ENCODE measurements at regions not wholly inside any gene's neighbourhood (a gene's known extent, or its start where the extent isn't known, plus 50 kb on each side); places are given as distances from the start of the nearest gene placed in this dataset.

DNA sequence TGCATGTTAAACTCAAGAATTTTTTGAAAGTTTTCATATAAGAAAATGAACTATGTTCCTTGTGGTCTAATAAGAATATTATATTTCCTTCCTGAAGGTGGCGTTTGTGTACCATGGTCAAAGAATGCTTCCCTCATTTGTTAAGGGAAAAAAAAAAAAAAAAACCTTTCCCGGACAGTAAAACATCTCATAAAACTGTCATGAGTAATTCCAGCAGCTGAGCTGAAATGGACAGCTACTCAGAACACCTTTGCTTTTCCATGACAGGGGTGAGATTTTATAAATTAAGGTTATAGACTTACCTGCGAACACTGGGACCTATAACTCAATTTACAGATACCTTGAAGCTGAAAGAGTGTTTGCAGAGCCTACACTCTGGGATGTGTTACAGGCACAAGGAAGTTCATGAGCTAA, 113.2 kb upstream of the RANBP3L start:
- no peak for TF ChIP-seq CHD1 (IDR thresholded peaks at IDR 0.05; ENCODE audit: low read depth, low read length)
- no peak for TF ChIP-seq YY1 (IDR thresholded peaks at IDR 0.05; ENCODE audit: low read depth, low read length)
- no peak for TF ChIP-seq FOS (IDR thresholded peaks at IDR 0.05; ENCODE audit: borderline replicate concordance, extremely low read depth, insufficient read length)
- TF ChIP-seq HCFC1 (IDR thresholded peaks at IDR 0.05; ENCODE audit: low read length) = no peak
- TF ChIP-seq, protein P1, sequence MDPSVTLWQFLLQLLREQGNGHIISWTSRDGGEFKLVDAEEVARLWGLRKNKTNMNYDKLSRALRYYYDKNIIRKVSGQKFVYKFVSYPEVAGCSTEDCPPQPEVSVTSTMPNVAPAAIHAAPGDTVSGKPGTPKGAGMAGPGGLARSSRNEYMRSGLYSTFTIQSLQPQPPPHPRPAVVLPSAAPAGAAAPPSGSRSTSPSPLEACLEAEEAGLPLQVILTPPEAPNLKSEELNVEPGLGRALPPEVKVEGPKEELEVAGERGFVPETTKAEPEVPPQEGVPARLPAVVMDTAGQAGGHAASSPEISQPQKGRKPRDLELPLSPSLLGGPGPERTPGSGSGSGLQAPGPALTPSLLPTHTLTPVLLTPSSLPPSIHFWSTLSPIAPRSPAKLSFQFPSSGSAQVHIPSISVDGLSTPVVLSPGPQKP (IDR thresholded peaks at IDR 0.05; ENCODE audit: low read depth, low read length) = no peak
- TF ChIP-seq GATAD2B (conservative IDR thresholded peaks at IDR 0.05; ENCODE audit: low read depth) = no peak
- TF ChIP-seq, protein P2, sequence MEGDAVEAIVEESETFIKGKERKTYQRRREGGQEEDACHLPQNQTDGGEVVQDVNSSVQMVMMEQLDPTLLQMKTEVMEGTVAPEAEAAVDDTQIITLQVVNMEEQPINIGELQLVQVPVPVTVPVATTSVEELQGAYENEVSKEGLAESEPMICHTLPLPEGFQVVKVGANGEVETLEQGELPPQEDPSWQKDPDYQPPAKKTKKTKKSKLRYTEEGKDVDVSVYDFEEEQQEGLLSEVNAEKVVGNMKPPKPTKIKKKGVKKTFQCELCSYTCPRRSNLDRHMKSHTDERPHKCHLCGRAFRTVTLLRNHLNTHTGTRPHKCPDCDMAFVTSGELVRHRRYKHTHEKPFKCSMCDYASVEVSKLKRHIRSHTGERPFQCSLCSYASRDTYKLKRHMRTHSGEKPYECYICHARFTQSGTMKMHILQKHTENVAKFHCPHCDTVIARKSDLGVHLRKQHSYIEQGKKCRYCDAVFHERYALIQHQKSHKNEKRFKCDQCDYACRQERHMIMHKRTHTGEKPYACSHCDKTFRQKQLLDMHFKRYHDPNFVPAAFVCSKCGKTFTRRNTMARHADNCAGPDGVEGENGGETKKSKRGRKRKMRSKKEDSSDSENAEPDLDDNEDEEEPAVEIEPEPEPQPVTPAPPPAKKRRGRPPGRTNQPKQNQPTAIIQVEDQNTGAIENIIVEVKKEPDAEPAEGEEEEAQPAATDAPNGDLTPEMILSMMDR (IDR thresholded peaks at IDR 0.05 in 2 of 3, conservative IDR thresholded peaks at IDR 0.05 in 1 of 3; ENCODE audit: control insufficient read depth in 2 of 3, extremely low read depth in 1 of 3, insufficient read depth in 1 of 3, low read depth in 3 of 3, low read length in 3 of 3) = peak in 2 of 3 experiments; percentile 19 to 44; a peak in 3 of 6 replicates
- no peak for TF ChIP-seq EZH2 (IDR thresholded peaks at IDR 0.05; ENCODE audit: borderline replicate concordance, control insufficient read depth, low read depth, low read length)
- TF ChIP-seq POLR2A (IDR thresholded peaks at IDR 0.05; ENCODE audit: low read depth, low read length) = no peak
- TF ChIP-seq, protein P3, sequence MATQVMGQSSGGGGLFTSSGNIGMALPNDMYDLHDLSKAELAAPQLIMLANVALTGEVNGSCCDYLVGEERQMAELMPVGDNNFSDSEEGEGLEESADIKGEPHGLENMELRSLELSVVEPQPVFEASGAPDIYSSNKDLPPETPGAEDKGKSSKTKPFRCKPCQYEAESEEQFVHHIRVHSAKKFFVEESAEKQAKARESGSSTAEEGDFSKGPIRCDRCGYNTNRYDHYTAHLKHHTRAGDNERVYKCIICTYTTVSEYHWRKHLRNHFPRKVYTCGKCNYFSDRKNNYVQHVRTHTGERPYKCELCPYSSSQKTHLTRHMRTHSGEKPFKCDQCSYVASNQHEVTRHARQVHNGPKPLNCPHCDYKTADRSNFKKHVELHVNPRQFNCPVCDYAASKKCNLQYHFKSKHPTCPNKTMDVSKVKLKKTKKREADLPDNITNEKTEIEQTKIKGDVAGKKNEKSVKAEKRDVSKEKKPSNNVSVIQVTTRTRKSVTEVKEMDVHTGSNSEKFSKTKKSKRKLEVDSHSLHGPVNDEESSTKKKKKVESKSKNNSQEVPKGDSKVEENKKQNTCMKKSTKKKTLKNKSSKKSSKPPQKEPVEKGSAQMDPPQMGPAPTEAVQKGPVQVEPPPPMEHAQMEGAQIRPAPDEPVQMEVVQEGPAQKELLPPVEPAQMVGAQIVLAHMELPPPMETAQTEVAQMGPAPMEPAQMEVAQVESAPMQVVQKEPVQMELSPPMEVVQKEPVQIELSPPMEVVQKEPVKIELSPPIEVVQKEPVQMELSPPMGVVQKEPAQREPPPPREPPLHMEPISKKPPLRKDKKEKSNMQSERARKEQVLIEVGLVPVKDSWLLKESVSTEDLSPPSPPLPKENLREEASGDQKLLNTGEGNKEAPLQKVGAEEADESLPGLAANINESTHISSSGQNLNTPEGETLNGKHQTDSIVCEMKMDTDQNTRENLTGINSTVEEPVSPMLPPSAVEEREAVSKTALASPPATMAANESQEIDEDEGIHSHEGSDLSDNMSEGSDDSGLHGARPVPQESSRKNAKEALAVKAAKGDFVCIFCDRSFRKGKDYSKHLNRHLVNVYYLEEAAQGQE (IDR thresholded peaks at IDR 0.05; ENCODE audit: low read depth, low read length) = no peak
- TF ChIP-seq ZNF207 (IDR thresholded peaks at IDR 0.05; ENCODE audit: borderline replicate concordance) = no peak
